B cell (primary cell): ENCODE measurements at regions not wholly inside any gene's neighbourhood (a gene's known extent, or its start where the extent isn't known, plus 50 kb on each side); places are given as distances from the start of the nearest gene placed in this dataset.

ENCODE experiments used
- CTCF ChIP-seq: fragments of 200-600 bp; IDR thresholded peaks from one replicate; pipeline ENCODE4 v1.8.0; 2022; ENCODE audit warnings: antibody characterized with exemption, mild to moderate bottlenecking
- EZH2 ChIP-seq: IDR thresholded peaks from 2 replicates; pipeline ENCODE4 v1.6.1; 2012; ENCODE audit warnings: borderline replicate concordance, low read depth, mild to moderate bottlenecking, moderate library complexity, low read length; ENCODE audit not compliant: insufficient read depth, poor library complexity, severe bottlenecking

DNA sequence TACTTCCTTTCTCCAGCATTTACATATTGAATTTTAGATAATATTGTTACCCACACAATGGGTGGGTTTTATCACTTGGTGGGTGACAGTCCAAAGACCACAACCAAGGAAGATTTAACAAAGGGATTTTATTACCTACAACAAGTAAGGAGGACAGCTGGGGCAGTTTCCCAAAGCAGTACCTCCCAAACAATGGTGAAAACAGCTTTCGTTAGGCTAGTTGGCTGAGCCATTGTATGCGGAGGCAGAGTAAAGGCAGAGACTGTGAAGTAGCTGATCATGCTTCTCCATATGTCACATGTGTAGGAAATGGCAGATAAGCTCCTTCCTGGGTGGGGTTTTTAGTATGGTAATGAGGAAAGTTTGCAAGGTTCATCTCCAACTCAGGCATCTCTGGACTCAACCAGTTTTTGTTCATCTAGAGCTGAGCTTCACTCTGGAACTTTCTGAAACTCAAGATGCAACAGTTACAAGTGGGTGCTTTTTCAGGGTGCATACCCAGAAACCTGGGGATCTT lies 104.3 kb upstream of the PSMD7 start:
- TF ChIP-seq CTCF = no peak
- TF ChIP-seq EZH2 = no peak
